Gastrocnemius medialis (tissue), 4 donors: ENCODE measurements at regions not wholly inside any gene's neighbourhood (a gene's known extent, or its start where the extent isn't known, plus 50 kb on each side); places are given as distances from the start of the nearest gene placed in this dataset.

ENCODE experiments used
- ATAC-seq, 2 donors: fragments of 150-250 bp; one replicate each; pipeline ENCODE4 v1.9.1; 2016
- DNase-seq, 2 donors: peaks; one replicate each; pipeline ENCODE4 v3.0.0-alpha.2; 2019
- H3K27ac ChIP-seq, 4 donors: fragments of 200-600 bp; sonication (generic); 1 replicate in 1 of 4; 2 replicates in 3 of 4; pipeline ENCODE4 v1.5.1; 2016 to 2018; ENCODE audit warnings: mild to moderate bottlenecking in 2 of 4, moderate library complexity in 1 of 4
- H3K27me3 ChIP-seq, 3 donors: fragments of 200-600 bp; sonication (generic) in 2 of 3; 1 replicate in 1 of 3; 2 replicates in 2 of 3; pipeline versions ENCODE4 v1.5.1 to v1.6.0; 2016 to 2019; ENCODE audit warnings: mild to moderate bottlenecking in 1 of 3, moderate library complexity in 1 of 3
- H3K36me3 ChIP-seq, 2 donors: fragments of 200-600 bp; sonication (generic) in 1 of 2; one replicate each; pipeline ENCODE4 v1.5.1; 2017 to 2018
- H3K4me1 ChIP-seq, 2 donors: fragments of 200-600 bp; sonication (generic) in 1 of 2; one replicate each; pipeline ENCODE4 v1.5.1; 2016 to 2017; ENCODE audit warnings: mild to moderate bottlenecking in 2 of 2
- H3K4me3 ChIP-seq, 4 donors: fragments of 200-600 bp; sonication (generic) in 3 of 4; 1 replicate in 1 of 4; 2 replicates in 3 of 4; pipeline ENCODE4 v1.5.1; 2016 to 2019; ENCODE audit warnings: mild to moderate bottlenecking in 2 of 4
- H3K9me3 ChIP-seq, 3 donors: fragments of 200-600 bp; sonication (generic) in 2 of 3; 1 replicate in 1 of 3; 2 replicates in 2 of 3; pipeline ENCODE4 v1.5.1; 2016 to 2019
- POLR2A ChIP-seq, 2 donors: fragments of 450-650 bp; IDR thresholded peaks; one replicate each; pipeline ENCODE4 v1.6.1; 2017; ENCODE audit warnings: antibody characterized with exemption in 2 of 2, mild to moderate bottlenecking in 2 of 2, moderate library complexity in 2 of 2
- in situ Hi-C, 4 donors: fragments of 200-750 bp; cut with MboI; loops; one replicate each; pipeline versions ENCODE4 v1.15.0 to v1.8.0; 2017; ENCODE audit warnings: low sequenced_read_pairs in 4 of 4
- intact Hi-C: fragments of 100-400 bp; cut with DNase I; formaldehyde crosslinking; loops from one replicate; pipeline ENCODE4 v1.15.1; 2023; ENCODE audit warnings: low total_unique reads
- TF ChIP-seq, protein P1 (sequence below), 5 experiments: fragments of 450-650 bp in 3 of 5; fragments of 200-600 bp in 2 of 5; sonication (generic) in 2 of 5; IDR thresholded peaks in 4 of 5; conservative IDR thresholded peaks in 1 of 5; 1 replicate in 4 of 5; 2 replicates in 1 of 5; pipeline ENCODE4 v1.5.1; 2016 to 2019; ENCODE audit warnings: antibody characterized with exemption in 5 of 5, mild to moderate bottlenecking in 3 of 5, moderate library complexity in 3 of 5

DNA sequence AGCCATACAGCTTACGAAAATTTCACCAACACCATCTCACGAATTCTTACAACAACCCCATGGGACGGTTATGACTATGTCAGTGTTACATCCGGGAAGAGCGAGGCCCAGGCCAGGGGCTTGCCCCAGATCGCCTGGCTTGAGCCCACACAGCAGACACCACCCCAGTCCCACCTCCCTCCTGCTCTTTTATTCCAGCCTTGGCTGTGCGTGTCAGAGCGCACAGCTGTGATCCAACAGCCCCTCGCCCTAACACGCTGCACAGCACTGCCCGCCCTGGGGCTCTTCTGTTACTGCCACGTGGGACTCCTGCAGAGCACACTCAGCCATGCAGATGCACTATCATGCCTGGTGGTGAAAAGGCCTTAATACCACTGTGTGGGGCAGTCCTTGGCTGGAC lies 127.9 kb downstream of the ENGASE start:
- in situ Hi-C loops (no loop called here), intact Hi-C loops (no loop called here)
- H3K9me3 ChIP-seq: no peaks in the 10 kb centered on the region
- H3K4me1 ChIP-seq: no peaks in the 10 kb centered on the region
- DNase-seq: no peak
- peaks cover 38 to 44% (median 40%) of the 10 kb centered on the region in 3 donors for H3K27me3 ChIP-seq
- no peak for TF ChIP-seq POLR2A (IDR thresholded peaks at IDR 0.05)
- TF ChIP-seq, protein P1, sequence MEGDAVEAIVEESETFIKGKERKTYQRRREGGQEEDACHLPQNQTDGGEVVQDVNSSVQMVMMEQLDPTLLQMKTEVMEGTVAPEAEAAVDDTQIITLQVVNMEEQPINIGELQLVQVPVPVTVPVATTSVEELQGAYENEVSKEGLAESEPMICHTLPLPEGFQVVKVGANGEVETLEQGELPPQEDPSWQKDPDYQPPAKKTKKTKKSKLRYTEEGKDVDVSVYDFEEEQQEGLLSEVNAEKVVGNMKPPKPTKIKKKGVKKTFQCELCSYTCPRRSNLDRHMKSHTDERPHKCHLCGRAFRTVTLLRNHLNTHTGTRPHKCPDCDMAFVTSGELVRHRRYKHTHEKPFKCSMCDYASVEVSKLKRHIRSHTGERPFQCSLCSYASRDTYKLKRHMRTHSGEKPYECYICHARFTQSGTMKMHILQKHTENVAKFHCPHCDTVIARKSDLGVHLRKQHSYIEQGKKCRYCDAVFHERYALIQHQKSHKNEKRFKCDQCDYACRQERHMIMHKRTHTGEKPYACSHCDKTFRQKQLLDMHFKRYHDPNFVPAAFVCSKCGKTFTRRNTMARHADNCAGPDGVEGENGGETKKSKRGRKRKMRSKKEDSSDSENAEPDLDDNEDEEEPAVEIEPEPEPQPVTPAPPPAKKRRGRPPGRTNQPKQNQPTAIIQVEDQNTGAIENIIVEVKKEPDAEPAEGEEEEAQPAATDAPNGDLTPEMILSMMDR (IDR thresholded peaks at IDR 0.05 in 4 of 5, conservative IDR thresholded peaks at IDR 0.05 in 1 of 5): no peak
- H3K36me3 ChIP-seq: no peaks in the 10 kb centered on the region
- no peak overlapping the region for H3K4me3 ChIP-seq
- H3K27ac ChIP-seq: no peak overlapping the region
- no peak for ATAC-seq

DNA sequence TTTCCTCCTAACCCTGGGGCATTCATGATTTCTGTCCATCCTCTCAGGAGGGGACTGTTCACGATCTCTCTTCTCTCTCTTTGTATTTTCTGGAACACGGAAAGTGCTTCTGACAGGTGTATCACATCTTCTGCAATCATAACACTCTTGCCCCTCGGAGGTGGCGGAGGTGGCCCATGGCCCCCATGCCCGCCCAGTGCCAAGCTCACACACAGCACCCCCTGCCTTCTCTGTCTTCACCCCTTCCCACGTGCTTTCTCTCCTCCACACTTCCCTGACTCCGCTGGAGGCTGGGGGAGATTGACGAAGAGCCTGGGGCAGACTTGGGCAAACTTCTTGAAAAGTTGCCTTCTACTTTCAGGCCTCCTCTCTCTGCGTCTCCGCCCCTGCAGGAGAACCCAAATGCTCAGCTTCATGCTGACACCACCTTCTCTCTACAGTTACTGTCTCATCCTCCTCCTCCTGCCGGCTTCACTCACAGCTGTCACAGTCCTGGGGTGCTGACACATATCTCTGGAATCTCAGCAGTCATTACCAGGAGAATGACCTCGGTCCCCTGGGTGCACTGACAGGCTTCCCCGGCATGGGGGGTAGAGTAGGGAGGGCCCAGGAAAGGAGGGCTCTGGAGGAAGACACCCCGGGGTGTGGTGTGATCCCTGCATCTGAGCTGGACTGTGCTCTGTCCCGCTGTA lies 127.1 kb downstream of the ENGASE start:
- no peak for TF ChIP-seq POLR2A (IDR thresholded peaks at IDR 0.05)
- ATAC-seq: no peak
- Histone ChIP-seq H3K36me3 (no peaks in the 10 kb centered on the region), H3K27ac (no peak overlapping the region), H3K9me3 (no peaks in the 10 kb centered on the region), H3K4me1 (no peaks in the 10 kb centered on the region), H3K27me3 (peaks cover 38 to 44% (median 42%) of the 10 kb centered on the region in 3 donors), H3K4me3 (no peak overlapping the region)
- no peak for DNase-seq
- in situ Hi-C loops (no loop called here), intact Hi-C loops (no loop called here)

DNA sequence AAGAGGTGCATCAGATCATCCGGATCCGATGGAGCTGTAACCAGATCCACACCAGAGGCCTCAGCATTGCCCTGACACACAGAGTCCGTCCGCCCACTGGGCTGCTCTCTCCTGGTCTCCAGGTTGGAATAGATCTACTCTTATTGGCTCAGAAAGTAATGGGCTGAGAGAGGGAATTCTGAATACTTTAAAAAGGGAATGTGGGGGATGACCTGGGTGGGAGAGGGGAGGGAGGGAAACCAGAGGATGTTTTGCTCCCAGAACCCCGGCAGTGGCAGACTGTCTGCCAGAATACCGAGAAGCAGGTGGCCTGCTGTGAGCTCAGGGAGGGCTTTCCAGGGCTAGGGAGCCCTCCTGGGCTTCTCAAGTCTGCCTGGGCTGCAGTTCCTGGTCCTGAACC lies 126.5 kb downstream of the ENGASE start:
- in situ Hi-C loops (no loop called here), intact Hi-C loops (no loop called here)
- no peak for DNase-seq
- Histone ChIP-seq H3K36me3 (no peaks in the 10 kb centered on the region), H3K9me3 (no peaks in the 10 kb centered on the region), H3K4me3 (no peak overlapping the region), H3K27ac (no peak overlapping the region), H3K4me1 (no peaks in the 10 kb centered on the region), H3K27me3 (peaks cover 38 to 44% (median 44%) of the 10 kb centered on the region in 3 donors)
- ATAC-seq: no peak
- TF ChIP-seq, protein P1 (IDR thresholded peaks at IDR 0.05 in 4 of 5, conservative IDR thresholded peaks at IDR 0.05 in 1 of 5): no peak
- no peak for TF ChIP-seq POLR2A (IDR thresholded peaks at IDR 0.05)

DNA sequence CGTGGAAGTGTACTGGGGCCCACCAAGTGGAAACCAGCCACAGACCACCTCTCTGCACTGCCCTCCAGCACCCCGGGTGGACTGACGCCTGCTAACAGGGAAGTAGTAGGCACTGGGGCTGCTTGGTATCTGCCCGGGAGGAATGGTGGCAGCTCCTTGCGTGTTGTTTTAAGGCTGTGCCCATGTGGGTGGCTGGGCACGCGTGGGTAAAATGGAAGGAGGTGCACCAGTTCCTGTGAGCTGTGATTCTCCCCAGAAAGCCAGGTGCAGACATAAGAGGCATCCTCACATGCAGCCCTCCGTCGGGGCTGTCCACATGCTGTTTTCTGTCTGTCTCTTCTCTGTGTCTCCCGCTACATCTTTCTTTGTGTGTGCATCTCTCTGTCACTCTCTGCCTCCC lies 122.3 kb downstream of the ENGASE start:
- H3K4me1 ChIP-seq: no peaks in the 10 kb centered on the region
- intact Hi-C loops (no loop called here), in situ Hi-C loops (loop anchor here in 3 of 4 donors (25.0 kb wide), 1 partner anchor 190 kb away; no protein-coding TSS in a partner anchor)
- ATAC-seq (no peak), DNase-seq (no peak)
- no peaks in the 10 kb centered on the region for H3K36me3 ChIP-seq
- TF ChIP-seq POLR2A (IDR thresholded peaks at IDR 0.05): no peak
- TF ChIP-seq, protein P1 (IDR thresholded peaks at IDR 0.05 in 4 of 5, conservative IDR thresholded peaks at IDR 0.05 in 1 of 5): no peak
- no peaks in the 10 kb centered on the region for H3K9me3 ChIP-seq
- no peak overlapping the region for H3K4me3 ChIP-seq
- peaks cover 34 to 52% (median 45%) of the 10 kb centered on the region in 3 donors for H3K27me3 ChIP-seq
- no peak overlapping the region for H3K27ac ChIP-seq

DNA sequence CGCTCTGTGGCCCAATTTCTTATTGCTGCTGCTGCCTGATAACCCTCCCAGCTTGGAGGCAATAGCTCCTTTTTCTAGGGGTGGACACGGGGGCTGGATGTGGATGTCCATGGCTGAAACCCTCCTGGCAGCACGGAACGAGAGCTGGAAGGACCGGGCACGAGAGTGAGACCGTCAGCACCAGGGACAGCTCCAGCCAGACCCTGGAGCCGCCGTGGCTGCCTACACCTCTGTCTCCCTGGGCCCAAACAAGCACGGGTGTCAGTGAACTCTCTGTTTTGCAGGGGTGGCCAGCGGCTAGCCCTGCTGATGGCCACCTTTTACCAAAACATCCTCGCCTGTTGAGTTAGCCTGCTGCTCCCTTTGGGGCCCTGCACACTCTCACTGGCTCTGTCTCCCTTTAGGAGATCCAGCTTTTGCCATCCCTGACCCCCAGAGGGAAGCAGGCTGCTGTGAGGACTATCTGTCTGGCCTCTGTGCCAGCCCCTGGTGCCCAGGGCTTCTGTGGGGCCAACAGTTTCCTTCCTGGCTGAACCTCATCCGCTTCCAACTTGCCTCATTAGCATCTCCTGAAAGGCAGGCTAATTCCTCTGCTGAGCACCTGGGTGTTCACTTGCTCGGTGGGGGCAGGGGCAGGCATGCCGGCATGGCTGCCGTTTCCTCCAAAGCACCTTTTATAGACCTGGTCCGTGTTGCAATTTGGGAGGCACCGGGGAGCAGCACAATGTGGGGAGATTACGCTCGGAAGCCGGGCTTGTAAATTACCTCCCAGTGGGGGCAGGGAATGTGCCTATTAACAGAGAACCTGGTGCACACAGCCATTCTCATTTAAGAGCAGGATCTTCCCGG lies 118.1 kb downstream of the ENGASE start:
- Histone ChIP-seq H3K4me1 (no peaks in the 10 kb centered on the region), H3K27ac (no peak overlapping the region), H3K9me3 (no peaks in the 10 kb centered on the region), H3K4me3 (no peak overlapping the region), H3K36me3 (no peaks in the 10 kb centered on the region), H3K27me3 (peaks cover 29 to 46% (median 35%) of the 10 kb centered on the region in 3 donors)
- ATAC-seq: no peak
- TF ChIP-seq POLR2A (IDR thresholded peaks at IDR 0.05): no peak
- TF ChIP-seq, protein P1 (IDR thresholded peaks at IDR 0.05 in 4 of 5, conservative IDR thresholded peaks at IDR 0.05 in 1 of 5): no peak
- in situ Hi-C loops (loop anchor here in 3 of 4 donors (25.0 kb wide), 1 partner anchor 195 kb away; no protein-coding TSS in a partner anchor), intact Hi-C loops (no loop called here)
- DNase-seq: no peak
